ENCODE measurements at regions not wholly inside any gene's neighbourhood (a gene's known extent, or its start where the extent isn't known, plus 50 kb on each side); places are given as distances from the start of the nearest gene placed in this dataset.

DNA sequence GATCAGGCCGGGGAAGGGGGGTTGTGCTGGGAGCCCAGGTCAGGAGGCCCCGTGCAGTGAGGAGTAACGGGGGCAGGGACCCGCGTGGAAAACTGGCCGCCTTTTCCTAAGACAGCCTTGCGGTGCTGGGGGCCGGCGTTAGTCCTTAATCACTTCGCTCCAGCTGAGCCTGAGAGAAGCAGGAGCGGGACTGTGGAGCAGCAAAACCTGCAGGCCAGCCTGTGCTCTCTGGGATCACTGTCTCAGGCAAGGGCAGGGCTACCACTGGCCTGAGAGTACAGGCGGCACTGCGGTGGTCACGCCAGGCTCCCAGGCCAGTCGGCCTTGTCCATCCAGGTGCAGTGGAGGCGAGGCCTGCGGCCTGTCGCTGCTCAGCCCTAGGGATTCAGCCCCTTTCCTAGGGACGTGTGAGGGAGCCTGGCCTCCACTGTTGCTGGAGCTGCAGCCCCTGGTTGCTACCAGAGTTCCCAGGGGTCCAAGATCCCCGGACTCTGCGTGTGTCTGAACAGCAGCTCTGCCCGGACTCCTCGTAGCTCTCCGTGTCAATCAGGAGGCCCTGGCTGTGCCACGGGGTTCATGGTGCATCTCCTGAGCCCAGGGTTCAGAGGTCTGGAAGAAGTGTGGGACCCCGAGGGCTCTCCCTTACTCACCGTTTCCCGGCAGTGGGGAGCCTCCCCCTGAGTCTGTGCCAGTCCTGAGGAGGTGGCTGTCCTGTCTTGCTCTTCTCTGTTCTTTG, 2141.7 kb upstream of the TENM3 start:
- no peak for DNase-seq

DNA sequence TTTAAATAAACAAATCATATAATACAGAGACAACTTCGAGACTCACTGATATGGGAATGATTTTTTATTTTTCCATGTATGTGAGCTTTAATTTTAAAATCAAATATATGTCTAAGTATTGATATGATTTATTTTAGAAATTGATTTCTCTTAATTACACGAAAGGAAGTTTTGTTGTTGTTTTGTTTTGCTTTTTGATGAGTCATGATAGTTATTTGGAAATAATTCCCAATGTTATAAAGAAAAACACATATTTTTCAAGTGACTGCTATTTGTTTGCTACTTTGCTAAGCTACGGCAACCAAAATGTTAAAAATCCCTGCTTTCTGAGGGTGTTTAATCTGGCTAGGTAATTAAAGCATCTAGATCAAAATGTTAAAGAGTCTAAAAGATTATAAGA, 2139.4 kb upstream of the TENM3 start:
- DNase-seq: no peak

DNA sequence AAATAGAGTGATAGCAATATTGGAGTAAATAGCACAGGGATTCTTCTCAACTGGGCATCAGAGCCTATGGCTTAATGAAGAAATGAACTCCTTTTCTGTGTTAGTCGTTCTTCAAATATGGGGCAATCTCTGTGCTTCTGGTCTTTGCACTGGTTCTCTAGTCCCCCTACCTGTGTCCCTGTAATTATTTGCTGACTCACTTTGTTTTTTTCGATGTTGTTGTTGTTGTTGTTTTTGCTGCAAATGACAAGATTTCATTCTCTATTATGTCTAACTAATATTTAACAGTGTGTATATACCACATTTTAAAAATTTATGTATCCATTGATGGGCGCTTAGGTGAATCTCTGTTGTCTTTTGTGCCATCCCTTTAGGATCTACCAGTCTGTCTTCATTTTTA, 2137.8 kb upstream of the TENM3 start:
- DNase-seq: no peak

DNA sequence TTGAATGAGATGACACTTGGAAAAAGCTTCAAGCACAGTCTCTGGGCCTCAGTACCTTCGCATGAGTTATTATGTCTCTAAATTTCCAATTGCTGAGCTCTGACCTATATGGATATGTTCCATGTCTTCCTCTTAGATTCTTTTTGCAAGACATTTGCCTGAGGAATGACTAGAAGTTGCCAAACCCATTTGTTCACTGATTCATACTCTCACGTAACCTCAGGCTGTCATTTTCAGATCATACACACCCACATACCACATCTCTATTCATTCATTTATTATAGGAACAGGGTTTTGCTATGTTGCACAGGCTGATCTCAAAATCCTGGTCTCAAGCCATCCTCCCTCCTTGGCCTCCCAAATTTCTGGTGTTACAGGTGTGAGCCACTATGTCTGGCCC, 2137.1 kb upstream of the TENM3 start:
- no peak for DNase-seq

DNA sequence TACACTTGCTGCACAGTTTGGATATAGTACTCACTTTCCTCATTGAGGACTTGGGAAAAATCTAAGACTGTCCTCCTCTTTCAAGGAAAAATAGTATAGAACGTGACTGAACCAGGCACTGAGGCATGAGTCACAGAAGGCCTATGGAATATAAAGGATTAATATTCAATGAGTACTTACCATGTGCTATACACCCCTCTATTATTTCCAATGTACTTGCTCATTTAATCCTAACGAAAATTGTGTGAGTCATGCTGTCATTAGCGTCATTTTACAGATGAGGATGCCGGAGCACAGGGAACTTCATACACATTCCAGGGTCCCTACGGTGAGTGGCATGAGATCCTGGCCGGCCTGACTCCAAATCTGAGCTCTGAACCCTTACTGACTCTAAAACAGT, 2136.2 kb upstream of the TENM3 start:
- DNase-seq: no peak

DNA sequence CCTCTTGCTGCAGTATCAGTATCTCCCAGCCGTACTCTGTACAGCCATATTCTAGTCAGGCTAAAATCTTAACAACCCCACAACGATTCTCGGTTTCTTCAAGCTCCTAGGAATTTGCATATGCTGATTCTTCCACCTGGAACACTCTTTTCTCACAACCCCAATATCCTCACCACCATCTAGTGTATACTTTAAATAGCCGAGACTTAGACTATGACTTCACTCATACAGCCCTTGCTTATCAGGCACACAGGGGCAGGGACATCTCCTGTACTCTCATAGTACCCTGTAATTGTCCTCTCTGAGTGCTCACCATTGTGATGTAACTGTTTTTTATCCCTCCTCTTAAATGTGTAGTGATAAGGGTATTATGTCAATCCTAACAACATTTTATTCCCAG, 2126.4 kb upstream of the TENM3 start:
- no peak for DNase-seq

DNA sequence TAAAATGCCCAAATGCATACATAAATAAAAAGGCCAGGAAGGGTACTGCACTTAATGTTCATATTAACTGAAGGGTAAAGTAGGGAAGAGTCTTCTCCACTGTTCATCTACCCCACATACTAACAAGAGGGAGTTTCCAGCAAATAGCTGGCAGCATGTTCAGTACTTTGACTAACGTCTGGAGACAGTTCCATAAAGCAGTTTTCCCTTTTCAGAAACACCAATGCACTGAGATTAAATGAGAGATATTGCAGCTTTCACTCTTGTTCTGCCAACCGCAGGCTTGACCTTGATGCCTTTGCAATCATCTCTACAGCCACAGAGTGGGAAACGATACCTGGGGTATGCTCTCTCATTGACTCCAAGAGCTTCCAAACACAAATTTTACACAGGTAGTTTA, 2123.1 kb upstream of the TENM3 start:
- DNase-seq: no peak

DNA sequence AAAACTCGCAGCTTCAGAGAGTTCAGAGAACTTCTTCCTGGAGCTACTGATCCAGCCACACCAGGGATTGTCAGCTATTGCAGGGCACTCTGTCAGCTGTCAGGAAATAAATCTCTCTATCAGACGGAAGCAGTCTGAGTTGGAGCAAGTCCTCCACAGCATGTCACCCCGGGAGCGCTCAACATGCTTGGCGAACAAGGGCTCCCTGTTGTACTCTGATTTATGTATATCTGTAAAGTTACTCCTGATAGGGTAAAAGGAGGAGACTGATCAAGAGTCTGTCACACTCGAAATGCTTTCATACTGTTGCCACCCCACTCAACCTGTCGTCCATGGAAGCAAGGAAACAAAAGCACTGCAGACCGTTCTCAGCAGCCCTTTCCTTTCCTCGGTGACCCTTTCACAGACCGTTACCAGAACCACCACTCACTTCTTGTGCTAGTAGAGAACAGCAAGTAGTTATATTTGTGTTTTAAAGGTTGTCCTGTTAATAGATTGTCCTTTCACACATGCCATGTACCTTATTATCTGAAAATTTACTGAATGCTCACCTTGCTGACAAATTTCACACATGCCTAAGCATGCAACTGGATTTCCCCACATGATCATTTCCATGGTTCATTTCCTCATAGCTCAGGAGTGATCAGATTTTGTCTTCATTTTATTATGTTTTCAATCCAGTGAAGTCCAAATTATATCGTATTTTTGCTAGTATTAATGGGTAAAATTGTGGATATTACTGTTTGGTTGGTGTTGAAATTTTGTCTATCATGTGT, 2108.9 kb upstream of the TENM3 start:
- DNase-seq: no peak

DNA sequence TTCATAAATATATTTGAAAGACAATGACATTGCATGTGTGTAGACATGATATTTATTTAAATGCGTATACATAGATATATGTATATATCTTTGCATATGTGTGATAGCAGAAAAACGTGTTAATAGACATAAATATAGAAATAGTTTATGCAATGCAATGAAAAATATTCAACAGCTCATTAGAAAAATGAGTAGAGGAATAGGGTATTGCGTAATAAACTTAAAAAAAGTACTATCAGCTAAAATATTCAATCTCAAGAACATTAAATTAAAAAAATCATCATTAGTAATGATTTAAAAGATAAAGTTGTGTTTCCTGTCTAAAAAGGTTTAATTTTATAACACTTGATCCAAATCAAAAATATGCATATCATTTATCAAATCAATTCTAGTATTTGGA, 2101.5 kb upstream of the TENM3 start:
- no peak for DNase-seq

DNA sequence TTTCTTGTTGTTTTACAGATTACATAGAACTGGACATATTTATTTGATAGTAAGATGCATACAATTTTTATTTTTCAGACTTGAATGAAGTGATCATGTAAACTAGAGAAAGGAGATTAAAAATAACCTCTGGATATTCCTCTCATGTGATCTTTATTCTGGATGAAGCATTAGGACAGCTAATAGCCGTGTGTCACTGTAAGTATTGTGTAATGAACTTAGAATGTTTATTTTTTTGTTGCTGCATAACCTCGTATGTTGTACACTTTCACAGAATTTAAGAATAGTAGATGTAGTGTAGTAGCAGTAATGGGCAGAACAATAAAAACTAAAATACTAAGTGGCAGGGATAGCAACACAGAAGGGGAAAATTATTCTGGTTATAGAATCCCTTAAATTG, 2094.5 kb upstream of the TENM3 start:
- DNase-seq: no peak

DNA sequence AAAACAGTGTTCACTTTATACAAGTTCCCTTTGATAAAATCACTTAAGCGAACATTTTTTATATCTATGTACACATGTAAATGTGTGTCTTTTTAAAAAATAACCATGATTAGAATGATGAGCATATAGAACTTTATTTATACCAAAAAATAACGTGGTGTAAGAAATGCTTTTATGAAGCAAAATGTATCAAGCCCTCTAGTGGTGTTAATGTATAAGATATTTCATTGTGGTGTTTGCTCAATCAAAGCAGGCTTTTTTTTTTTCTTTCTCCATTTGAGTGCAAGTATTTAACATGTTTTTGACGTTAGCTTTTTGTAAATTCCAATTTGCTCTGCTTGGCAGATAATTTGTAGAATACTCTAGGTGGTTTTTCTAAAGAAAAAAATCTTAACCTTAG, 2092.4 kb upstream of the TENM3 start:
- DNase-seq: no peak

DNA sequence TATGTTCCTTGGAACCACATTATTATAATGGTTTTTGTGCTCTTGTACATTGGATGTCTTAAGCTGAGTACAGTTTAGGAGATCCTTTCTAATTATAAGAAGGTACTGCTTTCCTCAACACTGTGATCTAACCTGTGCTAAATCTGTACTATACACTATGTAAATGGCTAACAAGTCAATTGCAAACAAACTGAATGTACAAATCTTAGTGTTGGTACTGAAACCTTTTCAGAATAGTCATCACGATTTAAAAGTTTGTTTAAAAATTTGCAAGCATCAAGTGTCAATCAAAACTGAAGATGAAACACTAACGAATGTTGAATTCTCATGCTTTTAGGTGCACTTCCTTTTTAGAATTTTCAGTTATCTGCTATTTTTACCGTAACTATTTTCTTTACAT, 2090.4 kb upstream of the TENM3 start:
- DNase-seq: no peak

DNA sequence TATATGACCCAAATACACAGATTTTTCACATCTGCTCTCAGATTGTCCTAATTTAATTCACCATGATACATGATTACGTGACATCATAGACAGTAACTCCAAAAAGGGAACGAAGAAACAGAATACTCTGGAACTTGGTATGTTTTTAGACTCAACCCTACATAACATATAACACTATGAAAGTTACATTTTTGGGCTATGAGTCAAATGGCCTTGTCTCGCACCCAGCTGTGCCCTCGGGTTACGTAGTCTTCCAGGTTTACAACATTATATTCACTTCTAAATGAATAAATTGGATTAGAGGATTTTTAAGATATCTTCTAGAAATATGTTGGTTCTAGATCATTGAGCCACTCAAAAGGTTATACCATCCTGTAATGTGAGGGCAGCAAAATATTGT, 2089.6 kb upstream of the TENM3 start:
- no peak for DNase-seq

DNA sequence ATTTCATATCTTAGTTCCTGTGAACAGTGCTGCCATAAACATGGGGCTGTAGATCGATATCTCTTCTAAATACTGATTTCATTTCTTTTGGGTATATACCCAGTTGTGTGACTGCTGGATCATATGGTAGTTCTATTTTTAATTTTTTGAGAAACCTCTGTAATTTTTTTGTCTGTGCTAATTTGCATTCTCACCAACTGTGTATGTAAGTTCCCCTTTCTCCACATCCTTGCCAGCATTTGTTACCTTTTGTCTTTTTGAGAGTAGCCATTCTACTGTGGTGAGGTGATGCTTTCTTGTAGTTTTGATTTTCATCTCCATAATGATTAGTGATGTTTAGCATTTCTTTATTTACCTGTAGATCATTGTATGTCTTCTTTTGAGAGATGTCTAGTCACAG, 2086.5 kb upstream of the TENM3 start:
- DNase-seq: no peak

DNA sequence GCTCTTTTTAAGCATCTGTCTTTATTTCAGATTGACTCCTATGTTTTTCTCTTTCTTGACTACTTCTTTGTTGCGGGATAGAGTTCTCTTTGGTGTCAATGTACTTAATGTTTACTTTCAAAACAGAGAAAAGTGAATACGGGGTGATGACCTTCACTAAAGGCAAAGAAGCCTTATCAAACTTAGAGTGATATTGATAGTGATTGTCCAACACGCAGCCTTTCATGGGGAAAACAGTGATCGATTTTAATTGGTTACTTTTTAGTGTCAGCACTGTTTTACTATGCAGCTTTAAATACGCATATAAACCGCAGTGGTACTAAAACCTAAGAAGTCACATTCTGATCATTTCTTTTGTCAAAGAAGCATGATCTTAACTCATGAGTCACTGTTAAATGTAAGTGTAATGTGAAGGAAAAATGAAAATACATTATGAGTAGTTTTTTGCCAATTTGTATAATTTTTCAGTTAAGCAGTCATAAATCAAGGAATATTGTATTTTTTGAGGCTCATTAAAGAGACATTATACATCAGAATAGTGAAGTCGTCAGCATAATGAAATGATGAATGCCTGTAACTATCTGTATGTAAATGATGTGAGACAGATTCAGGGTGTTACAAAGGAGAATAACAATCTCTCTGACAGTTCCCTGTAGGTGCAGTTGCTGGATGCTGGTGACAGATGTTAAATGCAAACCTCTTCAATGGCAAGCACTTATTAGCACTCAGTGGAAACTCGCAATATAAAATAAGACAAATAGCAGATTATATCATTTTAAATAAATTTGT, 2082.8 kb upstream of the TENM3 start:
- no peak for DNase-seq

DNA sequence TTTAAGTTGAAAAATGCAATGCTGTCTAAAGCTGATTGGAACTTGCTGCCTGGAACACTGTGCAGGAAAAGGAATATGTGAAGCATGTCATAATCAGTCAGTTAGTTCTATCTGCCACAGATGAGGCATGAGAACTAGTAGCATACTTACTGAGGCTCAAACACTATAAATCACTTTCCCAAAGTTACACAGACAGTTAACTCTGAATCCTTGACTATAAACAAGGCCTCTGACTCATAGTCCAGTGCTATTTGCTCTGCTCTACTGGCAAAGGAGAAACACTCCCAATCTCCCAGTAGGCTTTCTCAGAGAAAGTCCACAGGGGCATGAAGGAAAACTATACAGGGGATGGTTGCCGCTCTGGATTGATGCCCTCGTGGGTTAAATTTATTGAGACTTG, 2078.4 kb upstream of the TENM3 start:
- no peak for DNase-seq

DNA sequence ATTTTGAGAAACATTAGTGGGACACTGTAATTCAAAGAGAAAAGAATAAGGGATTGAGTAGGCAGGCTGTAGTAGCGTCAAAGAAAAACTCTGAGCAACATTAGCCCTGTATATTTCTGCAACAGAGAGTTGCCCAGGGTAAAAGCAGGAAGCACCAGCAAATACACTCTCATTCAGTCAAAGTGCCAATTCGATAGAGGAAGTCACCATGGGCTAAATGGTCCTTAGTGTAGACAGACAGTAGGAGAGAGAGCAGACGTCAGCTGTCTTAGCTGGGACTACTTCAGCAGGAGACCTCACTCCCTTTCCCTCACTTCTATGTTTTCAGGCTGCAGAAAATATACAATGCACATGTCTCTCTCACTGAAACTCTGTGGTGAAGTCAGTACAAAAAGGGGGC, 2073.8 kb upstream of the TENM3 start:
- DNase-seq: no peak

DNA sequence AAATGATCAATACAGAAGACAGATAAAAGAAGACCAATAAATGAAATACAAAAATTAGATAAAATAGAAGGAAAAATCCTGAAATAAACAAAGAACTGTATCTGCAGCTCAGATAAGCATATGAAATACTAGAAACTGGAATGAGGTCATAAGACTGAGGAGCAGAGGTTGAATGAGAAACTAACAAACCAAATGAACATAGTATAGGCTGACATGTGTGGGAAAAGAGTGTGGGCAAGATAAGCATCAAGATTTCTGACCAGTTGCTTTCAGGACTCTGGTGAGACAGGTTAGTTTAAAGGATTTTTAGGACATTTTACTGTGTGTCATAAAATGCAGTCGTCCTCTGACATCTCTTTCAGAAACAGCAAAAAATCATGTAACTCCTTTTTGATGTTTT, 2073.2 kb upstream of the TENM3 start:
- DNase-seq: no peak

DNA sequence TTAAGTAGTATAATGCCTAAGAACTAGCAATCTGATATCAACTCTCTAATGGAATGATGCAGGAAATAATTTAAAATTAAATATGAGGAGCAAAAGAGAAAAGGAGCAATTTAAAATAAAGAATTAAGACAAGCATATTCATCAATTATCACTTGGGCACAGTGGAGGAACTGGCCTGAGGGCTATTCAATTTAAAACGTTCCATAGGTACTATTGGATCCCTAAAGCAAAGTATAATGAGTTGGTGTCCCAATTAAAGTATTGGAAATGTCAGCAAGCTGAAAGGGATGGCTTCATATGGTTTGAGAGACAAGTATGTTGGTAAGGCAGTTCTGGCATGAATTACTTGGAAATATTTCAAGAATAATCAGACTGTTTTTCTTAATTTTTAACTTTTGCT, 2064.1 kb upstream of the TENM3 start:
- DNase-seq: no peak

DNA sequence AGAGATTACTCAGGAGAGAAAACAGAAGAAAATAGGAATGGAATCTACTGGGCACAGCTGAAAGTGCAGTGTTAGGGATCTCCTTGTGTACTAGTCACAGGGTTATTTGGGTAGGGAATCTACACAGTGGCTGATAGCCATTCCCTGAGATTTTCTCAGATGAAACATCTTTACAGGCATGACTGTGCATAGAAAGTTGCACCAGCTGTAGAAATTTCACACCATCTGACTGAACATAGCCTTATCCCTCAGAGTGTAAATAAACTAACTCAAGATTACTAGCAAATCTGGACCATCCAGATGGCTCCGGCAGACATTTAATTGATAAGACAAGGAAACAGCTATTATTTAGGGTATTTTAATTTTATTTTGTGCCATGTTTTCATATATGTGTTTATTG, 2053.5 kb upstream of the TENM3 start:
- DNase-seq: no peak

DNA sequence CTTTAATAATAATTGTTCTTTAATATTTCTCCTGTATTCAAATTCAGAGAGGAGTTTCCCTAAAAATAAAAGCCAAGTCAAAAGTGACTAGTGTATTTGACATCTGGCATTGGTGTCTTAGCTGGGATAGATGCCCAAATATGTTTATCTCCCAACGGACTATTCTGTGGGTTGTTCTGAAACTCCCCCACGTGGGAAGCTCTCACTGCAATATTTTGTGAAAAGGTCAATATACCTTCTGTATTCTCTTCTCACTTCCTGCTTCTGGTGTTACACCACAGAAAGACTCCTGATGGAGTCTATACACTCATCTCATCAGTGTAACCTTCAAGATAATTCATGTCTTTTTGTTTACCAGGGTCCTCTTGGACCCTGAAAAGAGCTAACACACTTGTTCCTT, 2052.8 kb upstream of the TENM3 start:
- no peak for DNase-seq

DNA sequence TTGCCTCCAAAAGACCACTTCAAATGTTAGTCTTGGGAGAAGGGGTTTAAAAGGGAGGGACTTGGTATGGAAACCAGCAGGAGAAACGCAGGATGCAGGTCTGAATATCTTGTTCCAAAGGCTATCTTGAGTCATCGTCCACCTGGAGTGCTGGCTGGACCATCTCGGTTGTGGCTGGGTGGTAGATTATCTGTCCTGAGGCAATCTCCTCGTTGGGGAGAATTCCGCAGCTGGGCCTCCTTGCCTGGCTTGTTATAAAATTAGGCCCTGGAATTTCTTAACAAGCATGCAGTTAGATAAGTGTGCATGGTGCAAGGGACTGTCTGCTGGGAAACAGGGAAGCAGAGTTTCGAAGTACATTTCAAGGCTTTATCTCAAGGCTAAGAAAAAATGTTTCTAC, 2045.7 kb upstream of the TENM3 start:
- no peak for DNase-seq

DNA sequence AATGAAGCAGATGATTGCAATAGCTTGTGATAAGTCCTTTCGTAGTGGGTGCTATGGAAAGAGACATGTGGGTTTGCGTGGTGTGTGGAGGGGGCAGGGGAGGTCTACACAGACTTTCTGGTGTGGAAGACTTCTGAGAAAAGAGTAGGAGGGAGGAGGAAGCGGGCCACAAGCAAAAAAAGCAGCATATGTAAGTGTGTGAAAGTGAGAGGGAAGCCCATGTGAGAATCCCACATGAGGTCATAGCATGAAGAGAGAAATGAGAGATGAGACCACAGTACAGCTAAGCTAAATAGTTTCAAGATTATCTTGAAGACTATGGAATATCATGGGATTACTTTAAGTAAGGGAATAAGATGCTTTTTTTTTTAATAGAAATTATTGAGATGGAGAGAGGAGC, 2039.9 kb upstream of the TENM3 start:
- no peak for DNase-seq

DNA sequence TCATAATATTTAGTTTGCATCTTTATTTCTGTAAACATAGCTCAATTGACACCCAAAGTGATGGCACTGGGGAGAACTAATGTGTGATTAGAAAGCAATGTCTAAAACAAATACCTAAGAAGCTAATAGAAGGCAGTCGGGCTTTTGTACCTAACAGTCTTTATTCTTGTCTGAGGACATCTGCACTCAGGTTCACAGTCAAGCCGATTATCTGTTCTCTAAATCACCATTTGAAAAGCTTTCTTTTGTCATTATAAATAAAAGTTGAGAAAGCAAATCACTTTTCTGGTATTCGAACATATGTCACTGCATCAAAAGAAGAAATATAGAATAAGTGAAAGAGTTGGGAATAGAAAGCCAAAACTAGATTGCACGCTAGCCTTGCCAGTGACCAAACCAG, 2037.9 kb upstream of the TENM3 start:
- no peak for DNase-seq
